Thymus (tissue), 11 donors: ENCODE measurements at regions not wholly inside any gene's neighbourhood (a gene's known extent, or its start where the extent isn't known, plus 50 kb on each side); places are given as distances from the start of the nearest gene placed in this dataset.

Experiments
- DNase-seq, 9 donors: peaks; one replicate each; pipeline ENCODE4 v3.0.0-alpha.2; 2013; ENCODE audit warnings: low spot score in 9 of 9, low read depth in 6 of 9, missing footprints in 1 of 9
- H3K27ac ChIP-seq, 2 donors: one replicate each; pipeline ENCODE4 v1.5.1; 2013; ENCODE audit warnings: control low read depth in 1 of 2, low read depth in 1 of 2, low read length in 1 of 2, mild to moderate bottlenecking in 1 of 2, moderate library complexity in 1 of 2
- H3K27me3 ChIP-seq, 2 donors: one replicate each; pipeline ENCODE4 v1.5.1; 2013; ENCODE audit warnings: low read length in 1 of 2; ENCODE audit not compliant: control insufficient read depth in 2 of 2, insufficient read depth in 1 of 2
- H3K36me3 ChIP-seq, 2 donors: one replicate each; pipeline ENCODE4 v1.5.1; 2013; ENCODE audit warnings: low read length in 1 of 2, mild to moderate bottlenecking in 1 of 2, moderate library complexity in 1 of 2; ENCODE audit not compliant: control insufficient read depth in 2 of 2, insufficient read depth in 2 of 2
- H3K4me1 ChIP-seq, 2 donors: one replicate each; pipeline ENCODE4 v1.5.1; 2013; ENCODE audit warnings: low read length in 2 of 2; ENCODE audit not compliant: control insufficient read depth in 2 of 2, insufficient read depth in 2 of 2
- H3K4me3 ChIP-seq, 2 donors: one replicate each; pipeline ENCODE4 v1.5.1; 2013; ENCODE audit warnings: low read length in 2 of 2, control low read depth in 1 of 2, mild to moderate bottlenecking in 1 of 2
- H3K9me3 ChIP-seq, 2 donors: one replicate each; pipeline ENCODE4 v1.5.1; 2013; ENCODE audit warnings: low read length in 1 of 2, mild to moderate bottlenecking in 1 of 2; ENCODE audit not compliant: control insufficient read depth in 2 of 2, insufficient read depth in 1 of 2
- WGBS: extraction: QIAGEN DNeasy Blood & Tissue Kit; methylation state at CpG from one replicate; pipeline ENCODE4 v1.1.7; 2013; 5-methylcytosine and 5-hydroxymethylcytosine counted together
- donor health status: healthy.

GRCh38 chr12:30448038-30448437 is 247.6 kb downstream of the IPO8 start:
- Histone ChIP-seq H3K27ac (no peak overlapping the region), H3K4me3 (no peak overlapping the region), H3K27me3 (no peaks in the 10 kb centered on the region), H3K9me3 (no peaks in the 10 kb centered on the region), H3K36me3 (no peaks in the 10 kb centered on the region), H3K4me1 (no peaks in the 10 kb centered on the region)
- DNase-seq = no peak
- WGBS = 97% methylated on average over 2 of the region's 2 CpGs

DNA sequence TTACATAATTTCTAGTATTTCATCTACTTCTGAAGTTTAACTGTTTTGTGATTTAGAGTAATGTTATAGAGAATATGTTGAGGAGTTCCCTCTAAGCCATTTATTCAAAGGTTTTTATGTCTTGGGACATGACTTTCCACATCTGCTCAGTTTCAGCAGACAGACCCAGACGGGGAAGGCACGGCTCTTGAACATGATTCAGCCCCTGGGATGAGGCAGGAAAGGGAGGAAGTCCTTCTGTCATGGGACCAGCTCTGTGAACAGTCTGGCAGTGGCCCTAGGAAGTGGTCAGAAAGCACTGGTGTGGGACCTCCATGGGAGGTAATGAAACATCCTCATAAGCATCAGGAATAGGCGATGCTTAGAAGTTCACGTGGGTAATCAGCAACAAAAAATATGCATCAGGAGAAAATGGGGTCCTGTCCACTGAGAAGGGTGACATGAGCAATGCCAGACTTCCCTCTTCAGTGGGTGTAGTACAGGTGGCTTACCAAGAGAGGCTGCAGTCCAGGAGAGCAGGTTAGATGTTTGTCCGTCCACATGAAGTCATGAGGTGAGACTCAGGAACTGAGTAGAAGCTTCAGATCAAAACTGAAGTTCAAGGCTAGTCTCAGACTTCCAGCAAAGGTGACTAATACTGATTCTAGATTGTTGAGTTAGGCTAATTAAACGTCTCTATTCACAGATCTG is 248.5 kb downstream of the IPO8 start:
- no peaks in the 10 kb centered on the region for H3K27me3 ChIP-seq
- no peaks in the 10 kb centered on the region for H3K4me1 ChIP-seq
- no peak overlapping the region for H3K4me3 ChIP-seq
- no peak for DNase-seq
- no peaks in the 10 kb centered on the region for H3K36me3 ChIP-seq
- no peaks in the 10 kb centered on the region for H3K9me3 ChIP-seq
- H3K27ac ChIP-seq = no peak overlapping the region
- WGBS = 78% methylated on average over 6 of the region's 6 CpGs

DNA sequence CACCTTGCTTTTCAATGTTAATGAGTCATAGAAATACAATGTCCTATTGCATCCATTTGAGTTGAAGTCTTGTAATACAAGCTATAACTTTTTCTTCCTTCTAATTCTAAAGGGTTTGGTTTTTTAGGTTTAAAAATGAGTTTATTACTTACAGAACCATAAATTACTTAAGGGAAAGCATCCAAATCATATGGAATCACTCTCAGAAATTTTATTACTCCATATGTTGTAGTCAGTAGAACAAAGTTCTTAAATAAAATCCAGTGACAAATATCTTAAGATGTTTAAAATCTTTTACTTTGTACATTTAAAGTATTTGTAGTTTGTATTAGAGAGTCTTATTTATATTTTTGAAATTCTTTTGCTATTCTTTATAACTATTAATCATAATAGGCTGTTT is 253.2 kb downstream of the IPO8 start:
- no peak for DNase-seq
- no peaks in the 10 kb centered on the region for H3K36me3 ChIP-seq
- H3K27ac ChIP-seq = no peak overlapping the region
- H3K4me1 ChIP-seq = no peaks in the 10 kb centered on the region
- no peaks in the 10 kb centered on the region for H3K9me3 ChIP-seq
- no peaks in the 10 kb centered on the region for H3K27me3 ChIP-seq
- no peak overlapping the region for H3K4me3 ChIP-seq

DNA sequence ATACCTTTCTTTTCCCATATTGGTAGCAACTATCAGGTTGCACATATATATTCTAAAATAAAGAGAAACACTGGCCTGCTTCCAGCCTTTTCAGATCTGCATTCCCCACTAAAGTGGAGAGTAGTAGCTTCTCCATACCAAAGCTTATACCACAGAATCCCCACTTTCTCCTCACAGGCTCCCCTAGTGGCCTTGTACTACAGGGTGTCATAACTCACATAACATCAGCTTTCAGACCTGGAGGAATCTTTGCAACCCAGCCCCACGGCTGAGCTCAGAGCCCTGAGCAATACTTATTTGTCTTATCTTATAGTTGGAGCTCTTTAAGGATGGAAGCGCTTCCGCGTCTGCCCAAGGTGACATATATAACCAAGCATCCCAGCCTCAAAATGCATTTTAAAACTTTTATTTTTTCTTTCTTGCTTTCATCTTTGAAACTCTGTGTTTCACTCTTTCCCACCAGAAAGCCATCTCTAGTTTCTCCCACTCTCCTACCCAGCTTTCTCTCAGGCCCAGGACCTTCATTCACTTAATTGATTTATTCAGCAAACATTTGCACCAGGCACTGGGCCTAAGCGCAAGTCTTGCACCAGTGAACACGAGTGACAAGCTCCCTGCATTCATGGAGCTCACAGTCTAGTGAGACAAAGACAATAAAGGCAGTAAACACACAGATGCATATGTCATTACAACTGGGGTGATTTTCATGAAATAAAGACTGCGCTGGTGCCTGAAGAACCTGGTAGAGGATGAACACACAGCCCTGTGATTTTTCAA is 254.7 kb downstream of the IPO8 start:
- no peak for DNase-seq
- Histone ChIP-seq H3K36me3 (no peaks in the 10 kb centered on the region), H3K9me3 (no peaks in the 10 kb centered on the region), H3K27ac (no peak overlapping the region), H3K27me3 (no peaks in the 10 kb centered on the region), H3K4me3 (no peak overlapping the region), H3K4me1 (no peaks in the 10 kb centered on the region)
- WGBS = 87% methylated on average over 7 of the region's 7 CpGs

DNA sequence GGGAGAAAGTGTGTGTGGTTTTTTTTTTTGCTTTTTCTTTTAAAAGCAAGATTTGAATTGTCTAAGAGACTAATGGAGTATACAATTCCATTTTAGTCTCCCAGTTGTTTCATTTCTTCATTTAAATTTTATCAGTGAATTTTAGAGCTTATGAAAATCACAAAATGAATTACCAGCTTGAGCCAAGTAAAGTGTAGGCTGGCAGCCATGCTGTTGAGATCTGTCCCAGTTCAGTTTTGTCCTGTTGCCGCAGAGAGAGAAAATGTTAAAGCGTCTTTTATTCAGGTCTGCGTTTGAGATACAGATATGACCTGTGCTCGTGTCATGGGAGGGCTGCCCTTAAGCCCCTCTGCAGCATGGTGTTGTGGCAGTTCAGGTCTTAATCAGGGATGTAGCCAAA is 256.5 kb downstream of the IPO8 start:
- no peaks in the 10 kb centered on the region for H3K4me1 ChIP-seq
- H3K27me3 ChIP-seq = no peaks in the 10 kb centered on the region
- H3K4me3 ChIP-seq = no peak overlapping the region
- H3K36me3 ChIP-seq = no peaks in the 10 kb centered on the region
- no peaks in the 10 kb centered on the region for H3K9me3 ChIP-seq
- 87% methylated on average over 4 of the region's 4 CpGs for WGBS
- no peak overlapping the region for H3K27ac ChIP-seq
- DNase-seq = no peak

- Histone ChIP-seq H3K27me3 (no peaks in the 10 kb centered on the region), H3K36me3 (no peaks in the 10 kb centered on the region), H3K4me1 (no peaks in the 10 kb centered on the region), H3K9me3 (no peaks in the 10 kb centered on the region), H3K4me3 (no peak overlapping the region), H3K27ac (no peak overlapping the region)
- DNase-seq = no peak
- WGBS = 71% methylated on average over 1 of the region's 1 CpG
Observed at GRCh38 chr12:30438601-30439041, 257.0 kb downstream of the IPO8 start.

DNA sequence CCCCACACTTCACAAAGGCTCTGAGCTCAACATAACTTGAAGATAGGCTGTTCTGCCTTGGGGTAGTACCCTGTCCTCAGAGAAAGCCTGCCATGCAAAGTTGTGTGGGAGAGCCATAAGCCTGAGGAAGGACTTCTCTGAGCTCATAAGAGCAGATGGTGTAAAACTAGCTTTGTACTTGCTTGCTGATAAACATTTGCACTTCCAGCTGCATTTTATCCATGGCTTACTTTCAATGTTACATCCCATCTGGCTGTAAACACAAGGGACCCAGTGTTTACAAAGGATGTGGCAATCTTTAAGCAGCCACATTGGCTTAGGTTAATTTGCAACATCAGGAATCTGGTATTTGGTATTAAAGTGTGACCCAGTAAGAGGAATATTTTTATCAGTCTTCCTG is 258.1 kb downstream of the IPO8 start:
- no peak for DNase-seq
- no peaks in the 10 kb centered on the region for H3K9me3 ChIP-seq
- H3K27ac ChIP-seq = no peak overlapping the region

DNA sequence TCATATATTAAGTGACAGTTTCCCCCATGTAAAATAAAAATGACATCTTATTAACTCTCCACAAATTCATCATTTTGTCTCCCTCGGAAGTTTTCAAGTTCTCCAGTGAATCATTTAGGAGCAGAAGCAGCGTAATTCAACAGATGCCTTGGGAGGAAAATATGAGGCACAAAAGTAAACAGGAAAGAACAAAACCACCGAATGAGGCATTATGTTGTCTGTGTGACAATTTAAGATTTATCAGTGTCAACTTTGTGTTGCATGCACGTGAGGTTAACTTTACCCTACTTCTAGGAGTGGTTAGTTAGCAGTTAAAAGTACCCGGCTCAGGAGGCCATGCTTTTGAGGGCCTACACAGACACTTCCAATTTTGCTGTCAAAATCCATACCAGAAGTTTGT is 258.6 kb downstream of the IPO8 start:
- Histone ChIP-seq H3K4me1 (no peaks in the 10 kb centered on the region), H3K27me3 (no peaks in the 10 kb centered on the region), H3K36me3 (no peaks in the 10 kb centered on the region), H3K4me3 (no peak overlapping the region), H3K27ac (no peak overlapping the region), H3K9me3 (no peaks in the 10 kb centered on the region)
- no peak for DNase-seq
- 55% methylated on average over 5 of the region's 5 CpGs for WGBS

More for the DNA sequence above, 258.1 kb downstream of the IPO8 start:
- Histone ChIP-seq H3K27me3 (no peaks in the 10 kb centered on the region), H3K36me3 (no peaks in the 10 kb centered on the region), H3K4me1 (no peaks in the 10 kb centered on the region), H3K4me3 (no peak overlapping the region)

DNA sequence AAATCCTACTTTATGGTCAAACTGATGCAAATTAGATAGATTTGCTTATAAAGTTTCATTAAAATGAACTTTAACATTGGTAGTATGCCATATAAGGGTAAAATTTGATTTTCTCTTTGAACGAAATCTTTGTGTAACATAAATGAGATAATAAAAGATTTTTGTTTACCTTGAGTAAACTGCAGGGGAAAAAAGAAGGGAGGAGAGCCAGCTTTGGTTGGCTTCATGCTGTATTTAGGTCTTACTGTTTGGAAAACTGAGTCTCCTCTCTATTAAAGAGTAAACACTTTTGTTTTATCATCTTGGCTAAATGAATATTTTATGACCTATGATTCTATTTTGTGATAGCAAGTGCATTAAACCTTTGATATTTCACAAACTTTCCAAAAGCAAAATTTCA is 267.6 kb downstream of the IPO8 start:
- H3K27ac ChIP-seq = no peak overlapping the region

More for the DNA sequence above, 267.6 kb downstream of the IPO8 start:
- no peaks in the 10 kb centered on the region for H3K36me3 ChIP-seq
- H3K27me3 ChIP-seq = no peaks in the 10 kb centered on the region
- no peak for DNase-seq
- H3K9me3 ChIP-seq = peaks cover 0 to 3% of the 10 kb centered on the region in 2 donors
- H3K4me3 ChIP-seq = no peak overlapping the region
- 79% methylated on average over 1 of the region's 1 CpG for WGBS
- no peaks in the 10 kb centered on the region for H3K4me1 ChIP-seq
